Immature natural killer cell (primary cell): ENCODE measurements at regions not wholly inside any gene's neighbourhood (a gene's known extent, or its start where the extent isn't known, plus 50 kb on each side); places are given as distances from the start of the nearest gene placed in this dataset.
"Not testable (repeated sequence)": the region's sequence is repeated elsewhere in the genome, so short reads cannot be mapped to it uniquely, and the experiment has no call there.

Experiments
- DNase-seq, 3 donors: peaks; one replicate each; pipeline ENCODE4 v3.0.0; 2022; ENCODE audit warnings: mixed read lengths in 1 of 3
- H3K27ac Mint-ChIP-seq, 6 donors: one replicate each; pipeline ENCODE4 v1.8.0; 2020; ENCODE audit warnings: mixed read lengths in 6 of 6, mild to moderate bottlenecking in 5 of 6, inconsistent platforms in 4 of 6, moderate library complexity in 3 of 6
- H3K27me3 Mint-ChIP-seq, 3 donors: one replicate each; pipeline ENCODE4 v1.8.0; 2020 to 2021; ENCODE audit warnings: low read depth in 3 of 3, mild to moderate bottlenecking in 3 of 3, mixed read lengths in 3 of 3, moderate library complexity in 3 of 3, inconsistent platforms in 1 of 3
- H3K36me3 Mint-ChIP-seq, 3 donors: one replicate each; pipeline ENCODE4 v1.8.0; 2020; ENCODE audit warnings: mixed read lengths in 3 of 3, inconsistent platforms in 2 of 3, mild to moderate bottlenecking in 2 of 3
- H3K4me1 Mint-ChIP-seq, 2 donors: one replicate each; pipeline ENCODE4 v1.8.0; 2020; ENCODE audit warnings: inconsistent platforms in 2 of 2, mild to moderate bottlenecking in 2 of 2, mixed read lengths in 2 of 2, moderate library complexity in 1 of 2
- H3K4me3 Mint-ChIP-seq, 5 donors: one replicate each; pipeline ENCODE4 v1.8.0; 2020; ENCODE audit warnings: mild to moderate bottlenecking in 5 of 5, mixed read lengths in 5 of 5, inconsistent platforms in 3 of 5, moderate library complexity in 3 of 5
- H3K9me3 Mint-ChIP-seq, 6 donors: one replicate each; pipeline ENCODE4 v1.8.0; 2020; ENCODE audit warnings: mild to moderate bottlenecking in 6 of 6, mixed read lengths in 6 of 6, inconsistent platforms in 4 of 6, moderate library complexity in 3 of 6

- Mint-ChIP-seq H3K27me3 (peaks cover 0 to 4% (median 0%) of the 10 kb centered on the region in 3 donors), H3K36me3 (no peaks in the 10 kb centered on the region), H3K4me3 (no peak overlapping the region), H3K27ac (no peak overlapping the region), H3K9me3 (peaks cover 5 to 26% (median 10%) of the 10 kb centered on the region in 6 donors), H3K4me1 (no peaks in the 10 kb centered on the region)
- no peak for DNase-seq
Observed at GRCh38 chr4:27398631-27399310, 538.1 kb downstream of the STIM2 start.

GRCh38 chr4:27407616-27408015 lies 547.0 kb downstream of the STIM2 start:
- peaks cover 0 to 3% (median 2%) of the 10 kb centered on the region in 3 donors for H3K27me3 Mint-ChIP-seq
- H3K4me3 Mint-ChIP-seq = no peak overlapping the region
- peaks cover 0 to 52% (median 15%) of the 10 kb centered on the region in 6 donors for H3K9me3 Mint-ChIP-seq
- H3K36me3 Mint-ChIP-seq = no peaks in the 10 kb centered on the region
- H3K4me1 Mint-ChIP-seq = no peaks in the 10 kb centered on the region
- no peak overlapping the region for H3K27ac Mint-ChIP-seq
- no peak for DNase-seq

DNA sequence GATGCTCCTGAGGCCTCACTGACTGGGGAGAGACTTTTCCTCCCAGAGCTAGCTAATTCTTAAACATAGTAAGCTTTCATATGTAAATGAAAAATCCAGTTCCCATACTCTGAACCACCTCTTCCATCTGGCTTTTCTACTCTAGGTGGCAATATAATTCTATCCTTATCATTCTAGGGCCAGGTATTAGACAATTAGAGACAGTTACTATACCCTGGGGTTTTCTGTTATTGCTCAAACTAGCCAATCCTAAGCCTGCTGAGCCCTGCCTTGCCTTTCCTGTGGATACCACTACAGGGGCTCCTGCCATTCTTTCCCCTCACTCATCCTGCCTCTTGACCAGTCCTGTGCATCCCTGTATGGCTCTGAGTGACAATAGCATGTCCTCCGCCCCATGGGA lies 552.0 kb downstream of the STIM2 start:
- Mint-ChIP-seq H3K9me3 (peaks cover 4 to 49% (median 11%) of the 10 kb centered on the region in 6 donors), H3K27ac (no peak overlapping the region), H3K4me3 (no peak overlapping the region), H3K36me3 (peaks cover 0 to 6% (median 3%) of the 10 kb centered on the region in 3 donors), H3K27me3 (peaks cover 0 to 3% (median 0%) of the 10 kb centered on the region in 3 donors), H3K4me1 (no peaks in the 10 kb centered on the region)
- DNase-seq = no peak

GRCh38 chr4:27414887-27415731 lies 554.5 kb downstream of the STIM2 start:
- no peak overlapping the region for H3K27ac Mint-ChIP-seq
- H3K27me3 Mint-ChIP-seq = peaks cover 0 to 2% (median 0%) of the 10 kb centered on the region in 3 donors
- H3K4me1 Mint-ChIP-seq = no peaks in the 10 kb centered on the region
- peaks cover 0 to 6% (median 3%) of the 10 kb centered on the region in 3 donors for H3K36me3 Mint-ChIP-seq
- H3K4me3 Mint-ChIP-seq = no peak overlapping the region
- H3K9me3 Mint-ChIP-seq = peaks cover 2 to 35% (median 13%) of the 10 kb centered on the region in 6 donors
- DNase-seq = no peak

DNA sequence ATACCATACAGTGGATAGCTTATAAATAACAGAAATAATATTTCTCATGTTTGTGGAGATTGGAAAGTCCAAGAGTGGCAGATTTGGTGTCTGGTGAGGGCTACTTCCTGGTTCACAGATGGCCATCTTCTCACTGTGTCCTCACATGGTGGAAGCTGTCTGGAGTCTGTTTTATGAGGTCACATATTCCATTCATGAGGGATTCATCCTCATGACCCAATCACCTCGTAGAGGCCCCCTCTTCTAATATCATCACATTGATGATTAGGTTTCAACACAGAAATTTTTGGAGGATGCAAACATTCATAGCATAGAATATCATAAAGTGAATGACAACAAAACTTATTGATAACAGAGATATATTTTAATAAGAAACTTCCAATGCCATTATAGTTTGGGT lies 568.0 kb downstream of the STIM2 start:
- H3K36me3 Mint-ChIP-seq = no peaks in the 10 kb centered on the region
- H3K27me3 Mint-ChIP-seq = peaks cover 0 to 1% (median 0%) of the 10 kb centered on the region in 3 donors
- H3K4me3 Mint-ChIP-seq = no peak overlapping the region
- H3K9me3 Mint-ChIP-seq = peaks cover 0 to 16% (median 7%) of the 10 kb centered on the region in 6 donors
- H3K27ac Mint-ChIP-seq = no peak overlapping the region
- no peak for DNase-seq
- H3K4me1 Mint-ChIP-seq = no peaks in the 10 kb centered on the region

GRCh38 chr4:27429364-27429871 lies 568.8 kb downstream of the STIM2 start:
- Mint-ChIP-seq H3K27me3 (peaks cover 0 to 1% (median 0%) of the 10 kb centered on the region in 3 donors), H3K4me3 (no peak overlapping the region)

GRCh38 chr4:27442146-27442545 lies 581.5 kb downstream of the STIM2 start:
- H3K27ac Mint-ChIP-seq = no peak overlapping the region
- H3K36me3 Mint-ChIP-seq = no peaks in the 10 kb centered on the region
- H3K9me3 Mint-ChIP-seq = peaks cover 7 to 22% (median 12%) of the 10 kb centered on the region in 6 donors
- H3K4me1 Mint-ChIP-seq = no peaks in the 10 kb centered on the region
- no peak overlapping the region for H3K4me3 Mint-ChIP-seq
- peaks cover 0 to 1% (median 0%) of the 10 kb centered on the region in 3 donors for H3K27me3 Mint-ChIP-seq
- DNase-seq = no peak

More at GRCh38 chr4:27429364-27429871, 568.8 kb downstream of the STIM2 start:
- no peak overlapping the region for H3K27ac Mint-ChIP-seq
- H3K4me1 Mint-ChIP-seq = no peaks in the 10 kb centered on the region
- DNase-seq = no peak
- H3K36me3 Mint-ChIP-seq = no peaks in the 10 kb centered on the region
- H3K9me3 Mint-ChIP-seq = peaks cover 4 to 20% (median 8%) of the 10 kb centered on the region in 6 donors

DNA sequence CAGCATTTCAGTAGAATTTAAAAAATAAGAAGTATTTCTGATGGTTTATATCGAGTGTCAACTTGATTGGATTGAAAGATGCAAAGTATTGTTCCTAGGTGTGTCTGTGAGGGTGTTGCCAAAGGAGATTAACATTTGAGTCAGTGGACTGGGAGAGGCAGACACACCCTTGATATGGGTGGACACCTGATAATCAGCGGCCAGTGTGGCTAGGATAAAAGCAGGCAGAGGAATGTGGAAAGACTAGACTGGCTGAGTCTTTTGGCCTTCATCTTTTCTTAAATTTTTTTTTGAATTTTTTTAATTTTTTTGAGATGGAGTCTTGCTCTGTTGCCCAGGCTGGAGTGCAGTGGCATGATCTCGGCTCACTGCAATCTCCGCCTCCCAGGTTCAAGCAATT lies 582.0 kb downstream of the STIM2 start:
- H3K4me1 Mint-ChIP-seq, H3K36me3 Mint-ChIP-seq, DNase-seq, H3K27me3 Mint-ChIP-seq, H3K4me3 Mint-ChIP-seq, H3K27ac Mint-ChIP-seq: not testable (repeated sequence)
- peaks cover 8 to 22% (median 10%) of the 10 kb centered on the region in 6 donors for H3K9me3 Mint-ChIP-seq

- DNase-seq = no peak
- Mint-ChIP-seq H3K36me3 (no peaks in the 10 kb centered on the region), H3K4me3 (no peak overlapping the region), H3K27me3 (peaks cover 0 to 3% (median 1%) of the 10 kb centered on the region in 3 donors), H3K27ac (no peak overlapping the region), H3K4me1 (no peaks in the 10 kb centered on the region), H3K9me3 (peaks cover 3 to 40% (median 12%) of the 10 kb centered on the region in 6 donors)
Observed at GRCh38 chr4:27463816-27464215, 603.2 kb downstream of the STIM2 start.

- no peaks in the 10 kb centered on the region for H3K36me3 Mint-ChIP-seq
- H3K4me1 Mint-ChIP-seq = no peaks in the 10 kb centered on the region
- no peak overlapping the region for H3K27ac Mint-ChIP-seq
- H3K9me3 Mint-ChIP-seq = peaks cover 4 to 41% (median 9%) of the 10 kb centered on the region in 6 donors
- H3K4me3 Mint-ChIP-seq = no peak overlapping the region
- peaks cover 0 to 3% (median 3%) of the 10 kb centered on the region in 3 donors for H3K27me3 Mint-ChIP-seq
- DNase-seq = no peak
Observed at GRCh38 chr4:27467351-27467750, 606.7 kb downstream of the STIM2 start.

GRCh38 chr4:27472364-27472763 lies 611.7 kb downstream of the STIM2 start:
- H3K27ac Mint-ChIP-seq = no peak overlapping the region
- H3K27me3 Mint-ChIP-seq = peaks cover 0 to 2% (median 1%) of the 10 kb centered on the region in 3 donors
- H3K9me3 Mint-ChIP-seq = peaks cover 0 to 21% (median 6%) of the 10 kb centered on the region in 6 donors
- DNase-seq = no peak
- H3K4me1 Mint-ChIP-seq = no peaks in the 10 kb centered on the region
- H3K36me3 Mint-ChIP-seq = no peaks in the 10 kb centered on the region
- H3K4me3 Mint-ChIP-seq = no peak overlapping the region

DNA sequence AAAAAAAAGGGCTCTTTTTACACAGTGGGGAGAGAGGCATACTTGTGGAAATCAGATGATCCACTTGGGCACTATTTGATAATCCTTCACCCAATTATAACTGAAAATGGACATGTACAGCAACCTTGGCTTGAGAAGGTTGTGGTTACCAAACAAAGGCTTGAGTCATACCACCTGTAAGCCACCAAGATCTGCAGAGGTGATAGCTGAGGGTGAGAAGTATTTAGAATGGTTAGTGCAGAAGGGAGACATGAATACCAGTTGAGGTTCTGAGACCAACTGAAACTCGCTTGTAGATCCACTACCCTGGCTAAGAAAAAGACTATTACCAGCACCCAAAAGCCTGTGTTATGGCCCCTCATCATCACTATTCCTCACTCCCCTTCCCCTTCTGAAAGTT lies 614.0 kb downstream of the STIM2 start:
- Mint-ChIP-seq H3K9me3 (peaks cover 0 to 15% (median 7%) of the 10 kb centered on the region in 6 donors), H3K4me1 (no peaks in the 10 kb centered on the region), H3K27me3 (peaks cover 0 to 1% (median 0%) of the 10 kb centered on the region in 3 donors), H3K36me3 (no peaks in the 10 kb centered on the region), H3K27ac (no peak overlapping the region), H3K4me3 (no peak overlapping the region)
- no peak for DNase-seq

- peaks cover 0 to 17% (median 6%) of the 10 kb centered on the region in 6 donors for H3K9me3 Mint-ChIP-seq
- H3K27me3 Mint-ChIP-seq = no peaks in the 10 kb centered on the region
- no peaks in the 10 kb centered on the region for H3K36me3 Mint-ChIP-seq
- no peak for DNase-seq
- H3K4me3 Mint-ChIP-seq = no peak overlapping the region
- no peaks in the 10 kb centered on the region for H3K4me1 Mint-ChIP-seq
- H3K27ac Mint-ChIP-seq = no peak overlapping the region
Observed at GRCh38 chr4:27484216-27484615, 623.6 kb downstream of the STIM2 start.

- Mint-ChIP-seq H3K27me3 (no peaks in the 10 kb centered on the region), H3K4me1 (no peaks in the 10 kb centered on the region), H3K4me3 (no peak overlapping the region), H3K36me3 (no peaks in the 10 kb centered on the region), H3K27ac (no peak overlapping the region), H3K9me3 (peaks cover 4 to 21% (median 8%) of the 10 kb centered on the region in 6 donors)
- DNase-seq = no peak
Observed at GRCh38 chr4:27490315-27490714, 629.7 kb downstream of the STIM2 start.
